GM18520 (cell line): ENCODE measurements at regions not wholly inside any gene's neighbourhood (a gene's known extent, or its start where the extent isn't known, plus 50 kb on each side); places are given as distances from the start of the nearest gene placed in this dataset.

Experiments used
- ATAC-seq: cut with Tn5 transposase; IDR thresholded peaks from one replicate; pipeline ENCODE4 v1.9.1; 2021; ENCODE audit not compliant: unreplicated experiment

GRCh38 chr12:3972576-3972975, 99.4 kb upstream of the PARP11 start:
- ATAC-seq, result no peak

GRCh38 chr12:3968523-3968922, 95.3 kb upstream of the PARP11 start:
- ATAC-seq, result no peak

GRCh38 chr12:3967556-3968160, 94.5 kb upstream of the PARP11 start:
- ATAC-seq, result no peak

GRCh38 chr12:3966376-3966775, 93.2 kb upstream of the PARP11 start:
- no peak for ATAC-seq

GRCh38 chr12:3965046-3965445, 91.8 kb upstream of the PARP11 start:
- ATAC-seq, result no peak

- ATAC-seq, result no peak
Observed at GRCh38 chr12:3964439-3964838, 91.2 kb upstream of the PARP11 start.

GRCh38 chr12:3962631-3963483, 89.7 kb upstream of the PARP11 start:
- no peak for ATAC-seq

GRCh38 chr12:3961591-3961990, 88.4 kb upstream of the PARP11 start:
- ATAC-seq, result no peak

- ATAC-seq, result no peak
Observed at GRCh38 chr12:3959799-3960560, 86.8 kb upstream of the PARP11 start.

- ATAC-seq, result no peak
Observed at GRCh38 chr12:3958534-3958933, 85.3 kb upstream of the PARP11 start.

- ATAC-seq, result no peak
Observed at GRCh38 chr12:3951380-3952135, 78.4 kb upstream of the PARP11 start.

- no peak for ATAC-seq
Observed at GRCh38 chr12:3950714-3951320, 77.6 kb upstream of the PARP11 start.

GRCh38 chr12:3947781-3948180, 74.6 kb upstream of the PARP11 start:
- ATAC-seq, result no peak

- no peak for ATAC-seq
Observed at GRCh38 chr12:3945671-3946070, 72.5 kb upstream of the PARP11 start.

GRCh38 chr12:3944620-3945019, 71.4 kb upstream of the PARP11 start:
- ATAC-seq, result no peak

- ATAC-seq, result no peak
Observed at GRCh38 chr12:3938042-3938544, 64.9 kb upstream of the PARP11 start.

- no peak for ATAC-seq
Observed at GRCh38 chr12:3935078-3935477, 61.9 kb upstream of the PARP11 start.

GRCh38 chr12:3933819-3934192, 60.6 kb upstream of the PARP11 start:
- ATAC-seq, result no peak

GRCh38 chr12:3933074-3933818, 60.0 kb upstream of the PARP11 start:
- no peak for ATAC-seq

GRCh38 chr12:3931776-3932175, 58.6 kb upstream of the PARP11 start:
- no peak for ATAC-seq
